ENCODE measurements at regions not wholly inside any gene's neighbourhood (a gene's known extent, or its start where the extent isn't known, plus 50 kb on each side); places are given as distances from the start of the nearest gene placed in this dataset.
"Not testable (repeated sequence)": the region's sequence is repeated elsewhere in the genome, so short reads cannot be mapped to it uniquely, and the experiment has no call there.

DNA sequence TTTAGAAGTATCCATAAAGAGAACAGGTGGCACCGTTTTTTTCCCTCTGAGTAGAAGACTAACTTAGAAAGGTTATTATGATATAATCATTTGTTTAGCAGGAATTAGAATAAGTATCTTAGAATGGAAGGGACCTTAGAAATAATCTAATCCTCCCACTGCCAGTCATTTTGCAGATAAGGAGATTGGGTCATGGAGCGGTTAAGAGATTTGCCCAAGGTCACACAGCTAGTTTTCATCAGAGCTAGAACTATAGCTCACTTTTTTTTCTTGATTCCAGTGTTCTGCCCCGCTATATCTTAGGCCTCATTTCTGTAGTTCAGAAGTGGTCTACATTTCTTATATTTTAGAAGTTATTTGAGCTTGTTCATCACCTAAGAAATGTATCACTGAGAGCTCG lies 139.6 kb downstream of the PRL start:
- DNase-seq = no peak

DNA sequence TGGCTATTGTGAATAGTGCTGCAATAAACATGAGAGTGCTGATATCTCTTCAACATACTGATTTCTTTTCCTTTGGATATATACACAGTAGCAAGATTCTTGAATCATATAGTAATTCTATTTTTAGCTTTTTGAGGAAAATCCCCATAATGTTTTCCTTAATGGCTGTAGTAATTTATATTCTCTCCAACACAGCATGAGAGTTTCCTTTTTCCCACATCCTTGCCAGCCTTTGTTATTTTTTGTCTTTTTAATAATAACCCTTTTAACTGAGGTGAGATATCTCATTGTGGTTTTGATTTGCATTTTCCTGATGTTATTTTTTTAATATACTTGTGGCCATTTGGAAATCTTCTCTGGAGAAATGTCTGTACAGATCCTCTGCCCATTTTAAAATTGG lies 132.6 kb downstream of the PRL start:
- DNase-seq = no peak

GRCh38 chr6:22171006-22171405 lies 125.8 kb downstream of the PRL start:
- not testable (repeated sequence) for DNase-seq

DNA sequence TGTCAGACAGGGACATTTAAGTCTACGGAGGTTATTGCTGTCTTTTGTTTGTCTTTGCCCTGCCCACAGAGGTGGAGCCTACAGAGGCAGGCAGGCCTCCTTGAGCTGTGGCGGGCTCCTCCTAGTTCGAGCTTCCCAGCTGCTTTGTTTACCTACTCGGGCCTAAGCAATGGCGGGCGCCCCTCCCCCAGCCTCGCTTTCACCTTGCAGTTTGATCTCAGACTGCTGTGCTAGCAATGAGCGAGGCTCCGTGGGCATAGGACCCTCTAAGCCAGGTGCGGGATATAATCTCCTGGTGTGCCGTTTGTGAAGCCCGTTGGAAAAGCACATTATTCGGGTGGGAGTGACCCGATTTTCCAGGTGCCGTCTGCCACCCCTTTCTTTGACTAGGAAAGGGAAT lies 125.0 kb downstream of the PRL start:
- DNase-seq = not testable (repeated sequence)

DNA sequence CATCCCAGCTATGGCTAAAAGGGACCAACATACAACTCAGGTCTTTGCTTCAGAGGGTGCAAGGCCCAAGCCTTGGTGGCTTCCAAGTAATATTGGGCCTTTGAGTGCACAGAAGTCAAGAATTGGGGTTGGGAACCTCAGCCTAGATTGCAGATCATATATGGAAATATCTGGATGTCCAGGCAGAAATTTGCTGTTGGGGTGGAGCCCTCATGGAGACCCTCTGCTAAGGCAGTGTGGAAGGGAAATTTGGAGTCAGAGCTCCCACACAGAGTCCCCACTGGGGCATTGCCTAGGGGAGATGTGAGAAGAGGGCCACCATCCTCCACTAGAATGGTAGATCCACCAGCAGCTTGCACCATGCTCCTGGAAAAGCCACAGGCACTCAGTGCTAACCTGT lies 123.5 kb downstream of the PRL start:
- DNase-seq = no peak

- DNase-seq = not testable (repeated sequence)
Observed at GRCh38 chr6:22180250-22180649, 116.6 kb downstream of the PRL start.

DNA sequence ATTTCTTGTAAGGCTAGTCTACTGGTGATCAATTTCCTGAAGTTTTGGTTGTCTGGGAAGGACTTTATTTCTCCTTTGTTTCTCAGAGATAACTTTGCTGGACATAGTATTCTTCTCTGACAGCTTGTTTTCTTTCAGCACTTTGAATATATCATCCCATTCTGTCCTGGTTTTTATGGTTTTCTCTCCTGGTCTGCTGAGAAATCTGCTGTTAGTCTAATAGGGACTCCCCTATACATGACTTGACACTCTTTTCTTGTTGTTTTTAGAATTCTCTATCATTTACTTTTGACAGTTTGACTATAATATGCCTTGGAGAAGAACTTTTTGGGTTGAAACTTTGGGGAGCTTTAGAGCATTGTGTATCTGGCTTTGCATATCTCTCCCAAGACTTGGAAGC lies 112.5 kb downstream of the PRL start:
- no peak for DNase-seq

- no peak for DNase-seq
Observed at GRCh38 chr6:22189946-22190345, 106.9 kb downstream of the PRL start.

DNA sequence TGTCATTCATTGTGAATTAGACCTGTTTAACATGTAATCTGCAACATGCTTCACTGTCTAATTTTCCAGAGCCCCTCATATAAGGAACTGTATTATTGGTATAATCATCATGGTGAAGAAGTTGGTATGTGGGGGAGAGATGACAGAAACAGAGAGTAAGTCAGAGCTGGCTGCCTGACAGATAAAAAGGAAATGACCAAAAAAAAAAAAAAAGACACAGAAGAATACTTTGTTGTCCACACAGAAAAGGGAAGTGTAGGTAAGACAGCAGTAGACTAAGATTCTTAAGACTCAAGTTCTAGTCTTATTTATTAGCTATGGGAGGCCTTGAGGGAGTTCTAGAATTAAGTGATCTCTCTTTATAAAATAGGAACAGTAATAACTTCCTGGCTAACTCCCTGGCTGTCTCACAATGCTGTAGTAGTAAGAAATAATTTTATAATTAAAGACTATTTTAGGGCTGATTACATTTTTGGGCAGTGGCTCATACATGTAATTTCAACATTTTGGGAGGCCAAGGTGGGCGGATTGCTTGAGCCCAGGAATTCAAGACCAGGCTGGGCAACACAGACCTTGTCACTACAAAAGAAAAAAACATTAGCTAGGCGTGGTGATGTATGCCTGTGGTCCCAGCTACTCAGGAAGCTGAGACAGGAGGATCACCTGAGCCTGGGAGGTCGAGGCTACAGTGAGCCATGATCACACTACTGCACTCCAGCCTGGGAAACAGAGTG lies 102.5 kb downstream of the PRL start:
- no peak for DNase-seq

DNA sequence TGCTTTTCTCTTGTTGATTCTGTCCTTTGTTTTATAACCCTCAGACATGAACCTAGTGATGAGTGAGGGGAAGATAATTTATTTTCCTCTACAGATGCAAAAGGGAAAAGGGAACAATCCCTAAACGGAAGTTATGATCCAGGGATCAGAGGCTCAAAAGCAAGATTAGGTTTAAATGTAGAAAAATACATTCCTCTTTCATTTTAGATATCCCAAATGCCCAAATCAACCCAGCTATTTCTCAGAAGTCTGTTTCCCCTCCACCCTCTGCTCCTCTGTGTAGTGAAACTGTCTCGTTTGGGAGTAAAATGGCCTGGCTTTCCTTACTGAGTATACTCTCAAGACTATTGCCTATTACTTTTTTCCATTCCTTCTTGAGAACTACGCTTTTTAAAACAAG lies 97.1 kb downstream of the PRL start:
- no peak for DNase-seq

GRCh38 chr6:22204153-22204552 lies 92.7 kb downstream of the PRL start:
- no peak for DNase-seq

DNA sequence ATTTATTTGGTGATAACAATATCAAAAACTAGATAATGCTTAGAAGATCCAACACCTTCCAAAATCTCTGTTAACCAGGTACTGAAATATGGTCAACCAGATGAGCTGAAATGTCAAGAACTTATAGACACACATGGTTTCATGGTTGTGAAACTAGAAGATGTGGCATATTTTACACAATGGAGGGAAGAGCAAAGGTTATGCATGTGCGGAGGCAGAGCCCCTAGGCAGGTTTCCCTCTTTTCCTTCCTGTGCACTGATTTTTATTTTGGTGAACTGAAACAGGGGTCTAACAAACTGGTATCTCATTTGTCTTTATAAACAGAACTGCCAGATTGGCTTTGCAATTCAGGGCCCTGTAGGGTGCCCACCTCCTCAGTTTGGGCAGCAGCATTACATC lies 91.6 kb downstream of the PRL start:
- no peak for DNase-seq

DNA sequence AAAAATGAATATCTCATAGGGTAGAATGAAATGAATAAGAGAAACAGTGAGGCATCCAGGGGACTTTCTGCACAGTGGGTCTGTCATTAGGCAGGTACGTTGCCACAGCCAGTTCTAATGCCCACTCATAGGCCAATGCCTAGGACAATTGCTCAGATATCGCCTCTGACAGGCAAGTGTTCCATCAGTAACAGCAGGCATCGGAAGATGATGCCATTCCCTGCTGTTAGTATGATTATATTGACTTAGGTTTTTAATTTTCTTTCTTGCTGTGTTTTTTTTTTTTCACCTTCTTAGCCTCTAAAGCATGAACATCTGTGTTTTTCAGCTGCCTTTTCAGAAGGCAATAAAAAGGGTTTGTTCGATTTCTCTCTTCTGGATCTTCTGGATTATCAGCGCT lies 90.7 kb downstream of the PRL start:
- no peak for DNase-seq

DNA sequence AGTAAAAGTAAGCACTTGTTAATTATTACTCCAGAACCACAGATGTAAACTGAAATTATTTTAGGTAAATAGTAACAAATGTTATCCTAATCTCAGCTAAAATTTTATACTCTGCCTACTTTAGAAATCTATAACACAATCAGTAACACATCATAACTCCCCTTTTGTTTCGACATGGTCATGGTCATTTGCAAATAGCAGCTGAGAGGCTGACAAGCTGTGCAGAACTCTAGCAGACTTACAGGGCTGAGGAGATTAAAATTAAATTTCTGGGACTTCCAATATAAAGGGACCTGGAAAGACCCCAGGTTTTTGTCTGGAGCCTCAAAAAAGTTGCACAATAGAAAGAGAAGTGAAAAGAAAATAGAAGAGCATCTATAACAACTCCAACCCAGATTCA lies 88.8 kb downstream of the PRL start:
- no peak for DNase-seq

DNA sequence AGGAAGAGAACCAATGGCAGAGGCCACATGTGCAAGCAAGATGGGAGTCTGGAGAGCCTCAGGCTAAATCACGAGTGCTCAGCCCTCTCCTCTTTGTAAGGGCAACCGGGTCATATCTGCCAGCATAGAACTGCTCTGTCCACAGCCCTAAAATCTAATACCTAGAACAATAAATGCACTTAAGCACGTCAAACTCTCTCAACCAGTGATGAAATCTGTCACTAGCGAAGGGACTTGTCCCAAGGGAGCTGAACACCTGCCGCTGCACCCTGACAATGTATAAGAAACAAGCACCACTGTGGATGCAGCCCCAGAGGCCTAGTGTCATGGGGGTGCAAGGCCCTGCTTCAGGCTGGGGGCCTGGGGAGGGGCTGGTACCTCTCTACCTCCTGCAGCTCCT lies 82.5 kb downstream of the PRL start:
- no peak for DNase-seq

- DNase-seq = not testable (repeated sequence)
Observed at GRCh38 chr6:22215474-22215873, 81.4 kb downstream of the PRL start.

DNA sequence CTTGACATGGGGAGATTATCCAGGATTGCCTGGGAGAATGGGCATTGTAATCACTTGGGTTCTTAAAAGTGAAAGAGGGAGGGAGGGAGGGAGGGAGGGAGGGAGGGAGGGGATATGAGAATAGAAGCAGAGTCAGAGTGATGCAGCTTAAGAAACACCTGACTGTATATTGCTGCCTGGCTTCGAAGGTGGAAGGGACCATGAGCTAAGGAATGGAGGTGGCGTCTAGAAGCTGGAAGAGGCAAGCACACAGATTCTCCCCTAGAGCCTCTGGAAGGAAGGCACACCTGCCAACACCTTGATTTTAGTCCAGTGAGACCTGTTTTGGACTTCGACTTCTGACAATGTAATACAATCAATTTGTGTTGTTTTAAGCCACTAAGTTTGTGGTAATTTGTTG lies 78.4 kb downstream of the PRL start:
- DNase-seq = no peak

- DNase-seq = no peak
Observed at GRCh38 chr6:22219925-22220324, 76.9 kb downstream of the PRL start.

DNA sequence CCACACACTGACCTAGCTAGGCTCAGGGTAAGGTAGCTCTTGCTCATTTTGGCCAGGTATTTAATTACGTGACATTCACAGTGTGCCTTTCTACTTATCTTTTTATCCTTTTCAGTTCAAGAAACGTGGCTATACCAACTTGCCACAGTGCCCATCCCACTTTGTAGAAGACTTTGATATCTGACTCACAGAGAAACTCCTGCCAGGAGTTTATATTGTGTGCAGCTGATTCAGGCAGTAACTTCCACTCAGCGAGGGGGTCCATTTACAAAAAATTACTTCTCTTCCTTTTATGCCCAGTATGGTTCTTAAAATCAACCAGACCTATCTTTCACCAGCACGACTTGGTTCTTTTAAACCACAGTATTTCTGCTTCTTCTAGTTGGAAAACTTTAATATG lies 75.6 kb downstream of the PRL start:
- no peak for DNase-seq

- DNase-seq = no peak
Observed at GRCh38 chr6:22221630-22222029, 75.2 kb downstream of the PRL start.

DNA sequence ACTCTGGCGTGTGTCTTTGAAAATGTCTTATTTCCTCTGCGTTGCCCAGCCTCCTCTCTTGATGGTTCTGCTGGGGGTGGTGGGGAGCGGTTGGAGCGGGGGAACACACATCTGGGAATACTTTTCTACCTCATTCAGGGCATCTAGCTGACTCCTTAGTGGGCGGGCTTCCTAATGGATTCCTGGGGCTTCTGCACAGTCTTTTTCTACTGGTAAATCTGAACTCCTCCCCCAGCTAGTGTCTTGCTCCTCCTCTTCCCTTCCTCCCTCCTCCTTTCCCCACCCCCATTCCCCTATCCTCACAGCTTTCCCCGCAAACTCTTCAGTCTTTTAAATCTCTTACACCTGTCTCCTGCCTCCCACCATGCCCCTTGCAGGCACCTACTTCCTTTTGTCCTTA lies 74.4 kb downstream of the PRL start:
- no peak for DNase-seq

DNA sequence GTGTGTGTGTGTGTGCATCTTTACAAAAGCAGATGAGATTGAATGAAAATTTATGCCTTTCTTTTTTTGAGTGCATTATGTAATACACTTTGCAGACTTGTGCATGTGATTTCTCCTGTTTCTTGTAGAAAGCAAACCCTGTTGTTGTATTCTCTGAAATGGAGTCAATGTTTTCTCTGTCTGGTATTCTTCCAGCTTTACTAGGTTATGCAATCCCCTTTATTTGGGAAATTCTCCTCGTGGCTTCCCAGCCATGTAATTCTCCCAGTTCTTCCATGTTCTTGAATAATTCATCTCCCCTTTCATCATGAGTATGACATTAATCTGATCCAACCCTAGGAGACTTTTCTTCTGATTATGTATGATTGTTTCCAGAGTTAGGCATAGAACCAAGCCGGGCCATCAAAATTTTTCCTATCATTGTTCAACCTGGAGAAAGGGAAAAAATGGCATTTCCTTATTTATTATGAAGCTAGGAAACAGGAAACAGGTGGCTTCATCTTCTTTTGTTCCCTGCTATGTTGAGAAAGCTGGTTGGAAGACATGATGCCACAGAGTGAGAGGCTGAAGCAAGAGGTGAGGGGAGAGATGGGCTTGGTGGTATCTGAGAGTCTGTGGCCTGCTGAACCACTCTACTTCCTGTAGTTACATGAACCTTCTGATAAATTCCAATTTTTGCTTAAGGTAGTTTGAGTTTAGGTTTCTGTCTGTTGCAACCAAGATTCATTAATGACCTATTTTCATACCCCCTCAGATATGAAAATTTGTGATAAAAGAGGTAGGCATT lies 68.8 kb downstream of the PRL start:
- DNase-seq = no peak

- DNase-seq = no peak
Observed at GRCh38 chr6:22231050-22231449, 65.8 kb downstream of the PRL start.

DNA sequence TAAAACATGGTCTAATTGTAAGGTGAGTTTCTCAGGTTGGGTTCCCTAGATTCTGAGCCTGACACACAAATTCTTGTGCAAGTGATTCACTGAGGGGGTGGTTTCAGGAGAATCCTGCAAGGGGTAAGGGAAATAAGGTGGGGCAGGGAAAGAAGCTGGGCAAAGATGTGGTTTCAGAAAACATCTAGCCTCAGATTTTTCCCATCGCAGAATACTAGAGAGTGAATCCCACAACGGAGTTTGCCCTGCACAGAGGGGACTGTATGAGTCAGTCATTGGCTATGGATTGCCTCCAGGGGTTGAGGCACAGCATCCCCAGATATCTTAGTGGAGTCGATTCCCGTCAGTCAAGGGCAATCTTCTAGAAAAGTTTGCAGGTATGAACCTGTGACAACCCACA lies 65.2 kb downstream of the PRL start:
- DNase-seq = no peak

Measured in hippocampal formation (tissue), 2 donors.